Activated T-helper 1 cell treated with anti-CD3 and anti-CD28 coated beads, Interleukin-2, amount 50 U/mL, for 16 hours (primary cell): ENCODE measurements at regions not wholly inside any gene's neighbourhood (a gene's known extent, or its start where the extent isn't known, plus 50 kb on each side); places are given as distances from the start of the nearest gene placed in this dataset.
"Not testable (repeated sequence)": the region's sequence is repeated elsewhere in the genome, so short reads cannot be mapped to it uniquely, and the experiment has no call there.

Source experiments
- DNase-seq, 2 donors: peaks; one replicate each; pipeline ENCODE4 v3.0.0-alpha.2; 2020; ENCODE audit warnings: low read depth in 1 of 2, low spot score in 1 of 2

DNA sequence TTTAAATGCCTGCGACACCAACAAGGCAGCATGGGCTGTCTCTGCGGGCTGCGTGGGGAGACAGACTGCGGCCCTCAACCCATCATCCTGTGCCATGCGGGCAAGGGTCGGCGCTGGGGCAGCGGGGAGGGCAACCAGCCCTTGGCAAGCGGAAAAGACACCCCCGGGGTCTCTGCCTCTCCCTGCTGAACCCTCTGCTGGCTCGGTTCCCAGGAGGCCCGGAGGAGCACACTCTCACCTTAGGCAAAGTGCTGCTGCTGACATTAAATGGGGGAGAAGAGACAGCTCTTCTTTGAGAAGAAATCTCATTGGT is 129.6 kb upstream of the PPP1R26 start:
- no peak for DNase-seq

- no peak for DNase-seq
Observed at GRCh38 chr9:135353935-135354334, 125.6 kb upstream of the PPP1R26 start.

DNA sequence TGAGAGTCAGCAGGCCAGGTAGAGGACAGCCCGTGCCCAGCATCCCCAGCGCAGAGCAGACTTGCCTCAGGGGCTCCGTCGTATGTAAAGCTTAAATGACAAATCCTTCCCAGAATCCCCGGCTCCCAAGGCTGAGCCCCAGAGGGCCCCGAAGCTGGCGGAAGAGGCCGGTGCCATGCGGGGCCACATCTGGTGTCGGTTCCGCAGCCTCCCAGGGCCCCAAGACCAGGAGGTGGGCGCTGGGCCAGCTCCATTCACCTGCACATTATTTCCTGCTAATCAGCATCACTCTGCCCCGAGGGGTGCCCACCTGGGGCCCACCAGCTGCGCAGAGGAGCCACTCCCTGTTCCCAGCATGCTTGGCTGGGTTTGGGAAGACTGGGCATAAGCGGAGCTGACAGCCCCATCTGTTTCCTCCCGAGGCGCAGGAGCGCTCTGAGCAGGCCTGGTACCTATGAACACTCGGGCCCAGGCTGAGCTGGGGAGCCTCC is 124.0 kb upstream of the PPP1R26 start:
- DNase-seq, result no peak

DNA sequence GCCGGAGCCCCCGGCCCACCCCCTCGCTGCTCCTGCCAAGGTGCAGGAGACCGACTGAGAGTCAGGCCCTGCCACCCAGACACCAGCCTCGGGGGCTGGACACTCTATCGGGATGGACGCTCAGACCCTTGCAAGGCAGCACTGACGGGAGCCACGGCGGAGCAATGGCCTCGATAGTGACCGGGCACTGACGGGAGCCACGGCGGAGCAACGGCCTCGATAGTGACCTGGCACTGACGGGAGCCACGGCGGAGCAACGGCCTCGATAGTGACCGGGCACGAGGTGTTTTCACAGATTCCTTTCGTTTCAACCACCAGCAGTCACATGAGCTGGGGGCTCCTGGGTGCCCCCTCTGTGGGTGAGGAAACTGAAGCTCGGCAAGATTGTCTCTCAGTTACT is 123.6 kb upstream of the PPP1R26 start:
- no peak for DNase-seq

GRCh38 chr9:135356796-135357195 is 122.8 kb upstream of the PPP1R26 start:
- no peak for DNase-seq

DNA sequence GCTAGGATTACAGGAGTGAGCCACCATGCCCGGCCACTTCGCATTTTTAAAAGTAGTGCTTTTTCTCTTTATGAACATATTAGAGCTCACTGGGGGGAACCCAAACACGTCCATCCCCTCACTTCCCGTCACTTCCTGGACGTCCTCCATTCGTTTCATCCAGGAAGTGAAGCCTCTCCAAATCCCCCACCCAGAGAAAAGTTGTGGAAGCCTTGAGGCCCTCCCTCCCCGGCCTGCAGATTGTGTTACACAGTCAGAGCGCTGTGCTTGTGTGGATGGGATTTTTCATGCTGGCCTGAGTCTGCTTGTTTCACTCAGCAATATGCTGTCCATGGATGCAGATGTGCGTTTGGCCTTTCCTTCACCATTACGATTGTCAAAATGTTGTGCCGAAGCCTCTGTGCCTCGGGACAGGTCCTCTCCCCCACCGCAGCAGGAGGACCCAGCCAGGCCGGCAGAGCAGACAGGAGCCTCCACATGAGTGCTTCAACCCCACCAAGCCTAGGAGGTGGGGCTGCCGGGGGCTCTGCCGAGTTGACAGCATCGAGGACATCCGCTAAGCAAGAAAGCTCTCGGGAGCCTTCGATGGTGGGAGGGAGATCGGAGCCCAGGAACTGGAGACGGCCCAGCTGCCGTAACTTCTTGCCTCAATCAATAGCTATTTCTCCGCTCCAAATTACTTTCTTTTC is 121.6 kb upstream of the PPP1R26 start:
- no peak for DNase-seq

DNA sequence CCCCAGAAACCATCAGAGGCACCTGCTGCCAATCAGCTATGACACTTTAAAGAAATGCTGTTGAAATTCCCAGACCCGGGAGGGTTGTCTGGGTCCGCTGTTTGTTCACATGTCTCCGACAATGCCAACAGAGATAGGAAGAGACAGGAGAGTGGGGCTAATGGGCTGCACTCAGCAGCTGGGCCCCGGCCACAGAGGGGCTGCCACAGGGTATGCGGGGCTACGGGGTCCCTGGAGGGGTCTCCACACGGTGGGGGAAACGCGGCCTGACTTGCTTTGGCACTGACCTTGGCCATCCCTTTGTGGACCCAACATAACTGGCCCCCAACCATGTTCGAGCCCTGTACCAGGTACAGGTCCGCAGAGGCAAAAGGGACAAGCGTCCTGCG is 121.0 kb upstream of the PPP1R26 start:
- no peak for DNase-seq

GRCh38 chr9:135359764-135360163 is 119.8 kb upstream of the PPP1R26 start:
- no peak for DNase-seq

GRCh38 chr9:135360617-135361016 is 119.0 kb upstream of the PPP1R26 start:
- no peak for DNase-seq

- not testable (repeated sequence) for DNase-seq
Observed at GRCh38 chr9:135361668-135362067, 117.9 kb upstream of the PPP1R26 start.

- no peak for DNase-seq
Observed at GRCh38 chr9:135363596-135363995, 116.0 kb upstream of the PPP1R26 start.

- no peak for DNase-seq
Observed at GRCh38 chr9:135365013-135365768, 114.4 kb upstream of the PPP1R26 start.

GRCh38 chr9:135366104-135366503 is 113.5 kb upstream of the PPP1R26 start:
- no peak for DNase-seq

DNA sequence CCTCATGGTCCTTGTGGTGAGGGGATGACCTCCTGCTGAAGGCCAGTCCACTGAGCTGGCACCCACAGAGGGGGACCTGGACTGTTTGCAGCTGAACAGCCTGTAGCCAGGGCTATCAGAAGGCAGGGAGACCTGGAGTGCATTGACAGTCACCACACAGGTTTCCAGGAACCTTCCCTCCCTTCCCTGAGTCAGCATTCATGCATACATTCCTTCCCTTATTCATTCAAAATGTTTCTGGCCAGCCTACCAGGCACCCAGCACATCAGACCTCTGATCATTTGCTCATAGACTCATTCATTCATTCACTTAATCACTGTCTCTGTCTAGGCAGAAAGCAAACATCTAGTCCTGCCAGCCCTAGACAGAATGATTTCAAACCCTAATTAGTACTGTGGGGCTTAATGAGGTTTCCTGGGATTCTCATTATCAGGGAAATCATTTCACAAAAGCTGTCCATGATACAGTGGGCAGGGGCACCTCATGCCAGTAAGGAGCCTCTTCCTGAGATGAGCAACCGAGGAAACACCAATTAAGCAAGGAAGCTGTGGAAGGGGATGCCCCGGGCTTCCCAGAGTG is 110.1 kb upstream of the PPP1R26 start:
- DNase-seq, result no peak

DNA sequence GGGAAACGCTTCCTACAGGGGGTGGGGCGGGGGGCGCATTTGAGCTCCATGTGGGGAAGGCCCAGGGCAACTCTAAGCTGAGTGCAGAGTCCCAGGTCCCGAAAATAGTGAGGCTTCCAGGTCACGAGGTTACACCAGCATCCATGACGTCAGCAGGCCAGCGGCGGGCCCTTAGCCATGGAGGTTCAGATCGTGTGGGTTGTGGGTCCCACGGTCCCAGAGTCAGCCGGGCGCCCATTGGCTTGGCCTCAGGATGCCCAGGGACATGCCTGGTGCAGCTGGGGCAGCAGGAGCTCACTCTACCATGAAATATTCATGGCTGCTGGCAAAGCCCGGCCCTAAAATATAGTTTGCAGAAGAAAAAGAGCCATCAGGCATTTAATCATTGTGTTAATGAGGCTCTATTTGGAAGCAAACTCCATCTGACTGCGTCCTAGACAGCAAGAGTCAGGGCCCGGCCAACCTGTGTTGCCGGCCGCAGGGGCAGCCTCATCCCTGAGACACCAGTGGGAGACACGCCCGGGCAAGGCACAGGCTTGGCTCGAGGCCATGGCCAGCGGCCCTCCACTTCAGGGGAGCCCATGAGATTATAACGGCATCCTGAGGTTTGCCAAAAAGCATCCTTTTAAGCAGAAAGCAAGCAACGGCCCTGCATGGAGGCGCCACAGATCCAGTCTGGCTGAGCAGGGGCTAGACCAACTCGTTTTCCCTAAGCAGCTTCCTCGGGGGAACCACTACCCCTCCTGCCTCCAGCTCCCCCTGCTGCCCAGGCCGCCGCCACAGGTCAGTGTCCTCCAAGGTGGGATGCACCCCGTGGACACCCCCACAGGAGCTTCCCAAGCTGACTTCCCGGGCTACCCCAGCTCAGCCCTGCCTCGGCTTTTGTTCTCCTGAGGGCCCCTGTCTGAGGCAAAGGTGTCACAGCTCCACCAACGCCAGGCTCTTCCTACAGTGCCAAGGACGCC is 108.9 kb upstream of the PPP1R26 start:
- DNase-seq, result no peak

DNA sequence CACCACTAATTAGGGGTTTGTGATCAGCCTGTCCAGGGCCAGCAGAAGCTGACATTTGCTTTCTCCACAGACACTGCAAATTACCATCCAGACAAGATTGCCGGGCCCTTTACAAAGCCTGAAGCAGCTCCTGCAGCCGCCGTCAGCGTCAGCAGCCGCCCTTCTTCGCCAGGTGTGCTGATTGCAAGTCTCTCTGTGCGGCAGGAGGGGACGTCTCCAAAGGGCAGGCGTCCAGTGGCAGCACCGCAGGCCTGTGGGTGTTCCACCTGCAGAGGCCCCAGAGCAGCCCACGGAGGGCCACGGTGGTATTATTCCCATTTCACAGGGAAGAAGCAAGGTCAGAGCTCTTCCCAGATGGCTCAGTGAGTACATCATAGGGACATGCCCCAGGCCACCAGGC is 108.0 kb upstream of the PPP1R26 start:
- no peak for DNase-seq

GRCh38 chr9:135372036-135372435 is 107.5 kb upstream of the PPP1R26 start:
- DNase-seq, result no peak

DNA sequence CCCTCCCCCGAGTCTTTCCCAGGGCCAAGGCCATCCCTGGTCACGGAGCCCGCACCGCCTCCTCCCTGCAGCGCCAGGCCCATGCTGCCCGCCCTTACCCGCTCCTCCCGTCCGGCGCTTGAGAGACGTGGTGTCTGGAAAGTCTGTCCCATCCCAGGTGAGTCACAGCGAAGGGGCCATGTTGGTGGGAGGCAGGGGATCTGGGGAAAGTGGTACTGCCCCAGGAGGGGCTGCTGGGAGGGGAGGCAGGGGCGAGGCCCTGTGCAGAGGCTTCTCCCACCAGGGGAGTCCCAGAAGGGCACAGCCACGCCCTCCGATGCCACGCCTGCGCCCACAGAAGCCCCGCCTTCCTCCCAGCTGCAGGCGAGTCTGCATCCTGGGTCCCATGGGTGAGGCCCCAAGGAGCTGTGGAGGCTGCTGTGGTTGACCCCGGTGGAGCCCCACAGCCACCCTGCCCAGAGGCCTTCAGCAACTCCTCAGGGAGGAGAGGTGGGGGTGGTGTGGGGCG is 107.0 kb upstream of the PPP1R26 start:
- no peak for DNase-seq

GRCh38 chr9:135373151-135373685 is 106.4 kb upstream of the PPP1R26 start:
- DNase-seq, result no peak

DNA sequence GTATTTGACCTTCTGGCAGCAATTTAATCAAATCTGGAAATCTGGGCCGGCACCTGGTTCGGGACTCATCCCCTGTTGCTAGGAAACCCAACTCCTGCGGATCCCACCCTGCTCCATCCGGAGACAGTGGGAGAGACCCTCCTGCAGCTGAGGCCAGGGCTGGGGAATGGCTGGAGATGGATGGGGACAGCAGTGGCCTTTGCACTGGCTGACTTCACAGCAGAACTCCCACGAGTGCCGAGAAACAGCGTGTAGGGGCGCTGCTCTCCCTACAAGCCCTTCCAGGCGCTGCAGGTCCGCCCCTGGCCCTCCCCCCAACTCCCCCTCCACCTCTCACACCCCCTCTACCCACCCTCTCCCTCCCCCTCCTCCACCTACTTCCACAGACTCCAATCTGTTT is 105.8 kb upstream of the PPP1R26 start:
- no peak for DNase-seq

GRCh38 chr9:135374591-135374990 is 105.0 kb upstream of the PPP1R26 start:
- no peak for DNase-seq
